Neural progenitor cell (in vitro differentiated cells): ENCODE measurements at regions not wholly inside any gene's neighbourhood (a gene's known extent, or its start where the extent isn't known, plus 50 kb on each side); places are given as distances from the start of the nearest gene placed in this dataset.

Source experiments
- DNase-seq: peaks from one replicate; pipeline ENCODE4 v3.0.0-alpha.2; 2016; ENCODE audit warnings: low spot score
- H2AFZ ChIP-seq: fragments of 200-600 bp; sonication (generic); replicated peaks from 2 replicates; pipeline ENCODE4 v1.6.1; 2016; ENCODE audit warnings: antibody characterized with exemption
- H3F3A ChIP-seq: fragments of 200-600 bp; sonication (generic); 2 replicates; pipeline ENCODE4 v1.6.1; 2016; ENCODE audit warnings: antibody characterized with exemption, low read depth
- H3K27ac ChIP-seq: fragments of 200-600 bp; sonication (generic); 2 replicates; pipeline ENCODE4 v1.5.1; 2016; ENCODE audit warnings: mild to moderate bottlenecking
- H3K27me3 ChIP-seq: fragments of 200-600 bp; sonication (generic); 2 replicates; pipeline ENCODE4 v1.6.1; 2016; ENCODE audit warnings: mild to moderate bottlenecking, moderate library complexity
- H3K36me3 ChIP-seq: fragments of 200-600 bp; sonication (generic); 2 replicates; pipeline ENCODE4 v1.5.1; 2016
- H3K4me1 ChIP-seq: fragments of 200-600 bp; sonication (generic); 2 replicates; pipeline ENCODE4 v1.6.1; 2016; ENCODE audit warnings: mixed run types
- H3K4me2 ChIP-seq: fragments of 200-600 bp; sonication (generic); 2 replicates; pipeline ENCODE4 v1.6.1; 2016
- H3K4me3 ChIP-seq: fragments of 200-600 bp; sonication (generic); 2 replicates; pipeline ENCODE4 v1.5.1; 2016
- H3K79me2 ChIP-seq: fragments of 200-600 bp; sonication (generic); 2 replicates; pipeline ENCODE4 v1.6.1; 2016; ENCODE audit warnings: low read depth
- H3K9ac ChIP-seq: fragments of 200-600 bp; sonication (generic); 2 replicates; pipeline ENCODE4 v1.6.1; 2016
- H3K9me3 ChIP-seq: fragments of 200-600 bp; sonication (generic); 2 replicates; pipeline ENCODE4 v1.5.1; 2016; ENCODE audit warnings: low read depth
- H4K20me1 ChIP-seq: fragments of 200-600 bp; sonication (generic); 2 replicates; pipeline ENCODE4 v1.6.1; 2016; ENCODE audit warnings: low read depth
- H3K27ac Mint-ChIP-seq: 3 replicates; pipeline ENCODE4 v1.8.0; 2021; ENCODE audit warnings: mixed read lengths
- H3K27me3 Mint-ChIP-seq: 2 replicates; pipeline ENCODE4 v1.8.0; 2022; ENCODE audit warnings: low read depth, mild to moderate bottlenecking, inconsistent platforms, moderate library complexity, mixed read lengths; ENCODE audit not compliant: insufficient read depth
- H3K36me3 Mint-ChIP-seq: 3 replicates; pipeline ENCODE4 v1.8.0; 2021; ENCODE audit warnings: mixed read lengths
- H3K4me1 Mint-ChIP-seq: 3 replicates; pipeline ENCODE4 v1.8.0; 2021; ENCODE audit warnings: mixed read lengths
- H3K4me3 Mint-ChIP-seq: 3 replicates; pipeline ENCODE4 v1.8.0; 2021; ENCODE audit warnings: mild to moderate bottlenecking, moderate library complexity, mixed read lengths
- H3K9me3 Mint-ChIP-seq: 3 replicates; pipeline ENCODE4 v1.8.0; 2020; ENCODE audit warnings: mixed read lengths
- CTCF ChIP-seq: fragments of 200-600 bp; sonication (generic); IDR thresholded peaks from 2 replicates; pipeline ENCODE4 v1.5.1; 2017; ENCODE audit warnings: antibody characterized with exemption, mild to moderate bottlenecking
- EZH2 ChIP-seq: fragments of 200-600 bp; sonication (generic); IDR thresholded peaks from 2 replicates; pipeline ENCODE4 v1.6.1; 2017; ENCODE audit warnings: antibody characterized with exemption, mild to moderate bottlenecking, moderate library complexity
- EZH2phosphoT487 ChIP-seq: fragments of 200-600 bp; sonication (generic); IDR thresholded peaks from 2 replicates; pipeline ENCODE4 v1.6.1; 2017; ENCODE audit warnings: antibody characterized with exemption

DNA sequence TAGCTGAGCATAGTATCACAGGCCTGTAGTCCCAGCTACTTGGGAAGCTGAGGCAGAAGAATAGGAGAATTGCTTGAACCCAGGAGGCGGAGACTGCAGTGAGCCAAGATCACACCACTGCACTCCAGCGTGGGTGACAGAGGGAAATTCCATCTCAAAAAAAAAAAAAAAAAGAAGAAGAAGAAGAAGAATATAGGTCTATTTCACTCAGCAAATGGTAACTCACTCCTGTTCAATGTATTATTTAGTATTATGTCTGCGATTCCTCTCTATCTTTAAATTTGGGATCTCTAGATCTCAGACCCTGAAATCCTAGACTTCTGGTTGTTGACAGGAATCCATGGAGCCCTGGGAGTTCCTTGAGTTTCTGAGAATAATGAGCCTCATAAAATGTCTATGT, 98.6 kb downstream of the HFE start:
- Histone ChIP-seq H3K4me2 (no peak overlapping the region), H4K20me1 (no peaks in the 10 kb centered on the region), H3K4me1 (peaks cover 40% of the 10 kb centered on the region), H3F3A (peaks cover 65% of the 10 kb centered on the region), H3K27me3 (no peaks in the 10 kb centered on the region), H3K79me2 (no peaks in the 10 kb centered on the region), H3K27ac (no peak overlapping the region), H3K9ac (no peak overlapping the region), H3K4me3 (no peak overlapping the region), H2AFZ (no peak overlapping the region), H3K9me3 (no peaks in the 10 kb centered on the region), H3K36me3 (no peaks in the 10 kb centered on the region)
- TF ChIP-seq EZH2phosphoT487: no peak
- no peak for TF ChIP-seq EZH2
- no peak for TF ChIP-seq CTCF
- Mint-ChIP-seq H3K36me3 (no peaks in the 10 kb centered on the region), H3K27me3 (peaks cover 4% of the 10 kb centered on the region), H3K4me1 (peaks cover 50% of the 10 kb centered on the region), H3K9me3 (no peaks in the 10 kb centered on the region), H3K4me3 (no peak overlapping the region), H3K27ac (peak overlapping the region; percentile 50)
- no peak for DNase-seq

GRCh38 chr6:26186652-26187051, 99.4 kb downstream of the HFE start:
- Mint-ChIP-seq H3K4me3 (peak overlapping the region; percentile 71), H3K36me3 (no peaks in the 10 kb centered on the region), H3K27me3 (peaks cover 4% of the 10 kb centered on the region), H3K9me3 (no peaks in the 10 kb centered on the region), H3K4me1 (peaks cover 50% of the 10 kb centered on the region), H3K27ac (no peak overlapping the region)
- Histone ChIP-seq H3K4me3 (no peak overlapping the region), H3K36me3 (no peaks in the 10 kb centered on the region), H3K27me3 (no peaks in the 10 kb centered on the region), H2AFZ (no peak overlapping the region), H3K4me1 (peaks cover 40% of the 10 kb centered on the region), H3K4me2 (peak overlapping the region; percentile 90), H4K20me1 (no peaks in the 10 kb centered on the region), H3K9me3 (no peaks in the 10 kb centered on the region), H3K9ac (no peak overlapping the region), H3K27ac (peak overlapping the region; percentile 54), H3F3A (peaks cover 65% of the 10 kb centered on the region), H3K79me2 (no peaks in the 10 kb centered on the region)
- TF ChIP-seq EZH2 (no peak), CTCF (no peak), EZH2phosphoT487 (no peak)
- DNase-seq: no peak

- no peaks in the 10 kb centered on the region for H3K79me2 ChIP-seq
- H3K27ac ChIP-seq: peak overlapping the region; percentile 64
- H4K20me1 ChIP-seq: no peaks in the 10 kb centered on the region
- no peaks in the 10 kb centered on the region for H3K9me3 ChIP-seq
- H3K9ac ChIP-seq: no peak overlapping the region
- Mint-ChIP-seq H3K9me3 (no peaks in the 10 kb centered on the region), H3K27ac (no peak overlapping the region), H3K27me3 (peaks cover 5% of the 10 kb centered on the region), H3K36me3 (no peaks in the 10 kb centered on the region), H3K4me3 (peak overlapping the region; percentile 59), H3K4me1 (peaks cover 52% of the 10 kb centered on the region)
- H2AFZ ChIP-seq: no peak overlapping the region
- H3K4me2 ChIP-seq: peak overlapping the region; percentile 90
- H3K36me3 ChIP-seq: no peaks in the 10 kb centered on the region
- no peak for DNase-seq
- peaks cover 64% of the 10 kb centered on the region for H3F3A ChIP-seq
- no peaks in the 10 kb centered on the region for H3K27me3 ChIP-seq
- TF ChIP-seq EZH2phosphoT487 (no peak), EZH2 (no peak), CTCF (no peak)
- peak overlapping the region; percentile 81 for H3K4me3 ChIP-seq
- H3K4me1 ChIP-seq: peaks cover 40% of the 10 kb centered on the region
Measured at GRCh38 chr6:26187292-26187691, 100.1 kb downstream of the HFE start.
